HG03103 (cell line): ENCODE measurements at regions not wholly inside any gene's neighbourhood (a gene's known extent, or its start where the extent isn't known, plus 50 kb on each side); places are given as distances from the start of the nearest gene placed in this dataset.
"Not testable (repeated sequence)": the region's sequence is repeated elsewhere in the genome, so short reads cannot be mapped to it uniquely, and the experiment has no call there.

Experiments used
- ATAC-seq: cut with Tn5 transposase; IDR thresholded peaks from one replicate; pipeline ENCODE4 v1.9.1; 2021; ENCODE audit warnings: low read depth; ENCODE audit not compliant: unreplicated experiment

- peak; percentile 88 for ATAC-seq
Observed at GRCh38 chr4:108466936-108467902, 153.2 kb upstream of the RPL34 start.

GRCh38 chr4:108465886-108466500, 154.4 kb upstream of the RPL34 start:
- ATAC-seq = no peak

GRCh38 chr4:108458681-108459080, 161.7 kb upstream of the RPL34 start:
- no peak for ATAC-seq

GRCh38 chr4:108454227-108454626, 166.1 kb upstream of the RPL34 start:
- ATAC-seq = no peak

- no peak for ATAC-seq
Observed at GRCh38 chr4:108453366-108453765, 167.0 kb upstream of the RPL34 start.

- no peak for ATAC-seq
Observed at GRCh38 chr4:108450236-108450898, 170.0 kb upstream of the RPL34 start.

GRCh38 chr4:108449129-108449528, 171.2 kb upstream of the RPL34 start:
- no peak for ATAC-seq

GRCh38 chr4:108446556-108446955, 173.8 kb upstream of the RPL34 start:
- ATAC-seq = no peak

GRCh38 chr4:108445716-108446115, 174.7 kb upstream of the RPL34 start:
- no peak for ATAC-seq

- no peak for ATAC-seq
Observed at GRCh38 chr4:108443585-108443984, 176.8 kb upstream of the RPL34 start.

- ATAC-seq = no peak
Observed at GRCh38 chr4:108433832-108434231, 186.5 kb upstream of the RPL34 start.

- not testable (repeated sequence) for ATAC-seq
Observed at GRCh38 chr4:108433394-108433793, 187.0 kb upstream of the RPL34 start.

GRCh38 chr4:108432418-108432817, 188.0 kb upstream of the RPL34 start:
- no peak for ATAC-seq

- no peak for ATAC-seq
Observed at GRCh38 chr4:108431986-108432385, 188.4 kb upstream of the RPL34 start.

- ATAC-seq = no peak
Observed at GRCh38 chr4:108430921-108431320, 189.5 kb upstream of the RPL34 start.

- ATAC-seq = no peak
Observed at GRCh38 chr4:108429662-108430061, 190.7 kb upstream of the RPL34 start.

GRCh38 chr4:108428923-108429322, 191.5 kb upstream of the RPL34 start:
- no peak for ATAC-seq

- no peak for ATAC-seq
Observed at GRCh38 chr4:108427946-108428485, 192.4 kb upstream of the RPL34 start.

- no peak for ATAC-seq
Observed at GRCh38 chr4:108426493-108426892, 193.9 kb upstream of the RPL34 start.

- ATAC-seq = no peak
Observed at GRCh38 chr4:108425988-108426387, 194.4 kb upstream of the RPL34 start.

GRCh38 chr4:108417923-108418322, 202.5 kb upstream of the RPL34 start:
- no peak for ATAC-seq
